OCI-LY1 (cell line): ENCODE measurements at regions not wholly inside any gene's neighbourhood (a gene's known extent, or its start where the extent isn't known, plus 50 kb on each side); places are given as distances from the start of the nearest gene placed in this dataset.

ENCODE experiments used
- H2AFZ ChIP-seq: fragments of 200-600 bp; sonication (generic), shearing (Covaris generic); 2 replicates; pipeline ENCODE4 v1.6.0; 2014; ENCODE audit warnings: antibody characterized with exemption, mild to moderate bottlenecking, low read length
- H3F3A ChIP-seq: fragments of 200-600 bp; sonication (generic), shearing (Covaris generic); 2 replicates; pipeline ENCODE4 v1.6.0; 2014; ENCODE audit warnings: mild to moderate bottlenecking, antibody characterized with exemption, low read length, moderate library complexity; ENCODE audit not compliant: insufficient read depth
- H3K27ac ChIP-seq: fragments of 200-600 bp; sonication (generic); 2 replicates; pipeline ENCODE4 v1.5.1; 2014; ENCODE audit warnings: low read length, mixed run types, mild to moderate bottlenecking, low read depth; ENCODE audit not compliant: poor library complexity, severe bottlenecking
- H3K27me3 ChIP-seq: fragments of 200-600 bp; sonication (generic); 2 replicates; pipeline ENCODE4 v1.6.0; 2014; ENCODE audit warnings: antibody characterized with exemption, mild to moderate bottlenecking, low read length, moderate library complexity; ENCODE audit not compliant: insufficient read depth
- H3K36me3 ChIP-seq: fragments of 200-600 bp; sonication (generic); 2 replicates; pipeline ENCODE4 v1.6.1; 2014; ENCODE audit warnings: mild to moderate bottlenecking, antibody characterized with exemption, low read length, moderate library complexity, mixed read lengths; ENCODE audit not compliant: insufficient read depth
- H3K4me1 ChIP-seq: fragments of 200-600 bp; sonication (generic); 2 replicates; pipeline ENCODE4 v1.5.1; 2014; ENCODE audit warnings: mild to moderate bottlenecking, low read length, moderate library complexity; ENCODE audit not compliant: insufficient read depth, severe bottlenecking
- H3K4me2 ChIP-seq: fragments of 200-600 bp; sonication (generic), shearing (Covaris generic); 2 replicates; pipeline ENCODE4 v1.6.1; 2014; ENCODE audit warnings: low read length
- H3K4me3 ChIP-seq: fragments of 200-600 bp; sonication (generic); 2 replicates; pipeline ENCODE4 v1.5.1; 2014; ENCODE audit warnings: low read length, low read depth, mild to moderate bottlenecking, mixed read lengths; ENCODE audit not compliant: poor library complexity, severe bottlenecking
- H3K79me2 ChIP-seq: fragments of 200-600 bp; shearing (Covaris generic); 2 replicates; pipeline ENCODE4 v1.6.1; 2016; ENCODE audit warnings: mixed run types, low read length, mixed read lengths; ENCODE audit not compliant: insufficient read depth
- H3K9ac ChIP-seq: fragments of 200-600 bp; sonication (generic), shearing (Covaris generic); 2 replicates; pipeline ENCODE4 v1.6.1; 2014; ENCODE audit warnings: mild to moderate bottlenecking, low read length, mixed read lengths
- H3K9me2 ChIP-seq: fragments of 200-600 bp; sonication (generic), shearing (Covaris generic); 2 replicates; pipeline ENCODE4 v1.6.1; 2014; ENCODE audit warnings: low read depth, mild to moderate bottlenecking, low read length, mixed read lengths
- H3K9me3 ChIP-seq: fragments of 200-600 bp; shearing (Covaris generic); 2 replicates; pipeline ENCODE4 v1.6.1; 2014; ENCODE audit warnings: low read length, mixed read lengths
- H4K20me1 ChIP-seq: fragments of 200-600 bp; sonication (generic), shearing (Covaris generic); 2 replicates; pipeline ENCODE4 v1.6.0; 2016; ENCODE audit warnings: mild to moderate bottlenecking, low read length; ENCODE audit not compliant: insufficient read depth
- EZH2 ChIP-seq: fragments of 200-600 bp; sonication (generic), shearing (Covaris generic); IDR thresholded peaks from 2 replicates; pipeline ENCODE4 v1.8.0; 2017; ENCODE audit warnings: borderline replicate concordance, mixed run types, mild to moderate bottlenecking, antibody characterized with exemption, low read length, moderate library complexity, mixed read lengths
- TF ChIP-seq, protein P1 (sequence below): fragments of 200-600 bp; sonication (generic), shearing (Covaris generic); IDR thresholded peaks from 2 replicates; pipeline ENCODE4 v1.5.1; 2017; ENCODE audit warnings: mild to moderate bottlenecking, antibody characterized with exemption, low read length, moderate library complexity, mixed read lengths

DNA sequence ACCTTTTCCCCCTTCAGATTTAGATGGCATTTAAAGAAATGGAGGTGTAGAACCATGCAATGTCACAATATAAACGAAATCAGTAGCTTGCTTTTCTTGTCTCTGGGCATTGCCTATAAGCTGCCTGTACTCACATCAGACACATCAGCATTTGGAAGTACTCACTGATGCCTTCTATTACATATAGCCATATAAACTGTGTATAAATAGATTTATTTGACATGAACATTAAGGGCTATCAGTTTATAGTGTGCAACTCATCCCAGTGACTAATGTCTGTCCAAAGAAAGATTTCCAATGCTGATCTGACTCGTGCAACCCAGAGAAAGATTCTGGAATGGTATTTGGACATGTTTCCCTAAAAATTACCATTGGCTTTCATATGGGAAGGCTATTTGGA, 417.9 kb upstream of the MAF start:
- H3K79me2 ChIP-seq, result no peaks in the 10 kb centered on the region
- TF ChIP-seq EZH2, result no peak
- TF ChIP-seq, protein P1, sequence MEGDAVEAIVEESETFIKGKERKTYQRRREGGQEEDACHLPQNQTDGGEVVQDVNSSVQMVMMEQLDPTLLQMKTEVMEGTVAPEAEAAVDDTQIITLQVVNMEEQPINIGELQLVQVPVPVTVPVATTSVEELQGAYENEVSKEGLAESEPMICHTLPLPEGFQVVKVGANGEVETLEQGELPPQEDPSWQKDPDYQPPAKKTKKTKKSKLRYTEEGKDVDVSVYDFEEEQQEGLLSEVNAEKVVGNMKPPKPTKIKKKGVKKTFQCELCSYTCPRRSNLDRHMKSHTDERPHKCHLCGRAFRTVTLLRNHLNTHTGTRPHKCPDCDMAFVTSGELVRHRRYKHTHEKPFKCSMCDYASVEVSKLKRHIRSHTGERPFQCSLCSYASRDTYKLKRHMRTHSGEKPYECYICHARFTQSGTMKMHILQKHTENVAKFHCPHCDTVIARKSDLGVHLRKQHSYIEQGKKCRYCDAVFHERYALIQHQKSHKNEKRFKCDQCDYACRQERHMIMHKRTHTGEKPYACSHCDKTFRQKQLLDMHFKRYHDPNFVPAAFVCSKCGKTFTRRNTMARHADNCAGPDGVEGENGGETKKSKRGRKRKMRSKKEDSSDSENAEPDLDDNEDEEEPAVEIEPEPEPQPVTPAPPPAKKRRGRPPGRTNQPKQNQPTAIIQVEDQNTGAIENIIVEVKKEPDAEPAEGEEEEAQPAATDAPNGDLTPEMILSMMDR, result no peak
- H3K4me3 ChIP-seq, result no peak overlapping the region
- no peaks in the 10 kb centered on the region for H3K27me3 ChIP-seq
- no peaks in the 10 kb centered on the region for H3K4me1 ChIP-seq
- no peaks in the 10 kb centered on the region for H4K20me1 ChIP-seq
- H3K9me2 ChIP-seq, result no peaks in the 10 kb centered on the region
- no peaks in the 10 kb centered on the region for H3K9me3 ChIP-seq
- no peaks in the 10 kb centered on the region for H3F3A ChIP-seq
- H3K27ac ChIP-seq, result no peak overlapping the region
- no peak overlapping the region for H3K9ac ChIP-seq
- no peak overlapping the region for H2AFZ ChIP-seq
- no peaks in the 10 kb centered on the region for H3K36me3 ChIP-seq
- H3K4me2 ChIP-seq, result no peak overlapping the region

DNA sequence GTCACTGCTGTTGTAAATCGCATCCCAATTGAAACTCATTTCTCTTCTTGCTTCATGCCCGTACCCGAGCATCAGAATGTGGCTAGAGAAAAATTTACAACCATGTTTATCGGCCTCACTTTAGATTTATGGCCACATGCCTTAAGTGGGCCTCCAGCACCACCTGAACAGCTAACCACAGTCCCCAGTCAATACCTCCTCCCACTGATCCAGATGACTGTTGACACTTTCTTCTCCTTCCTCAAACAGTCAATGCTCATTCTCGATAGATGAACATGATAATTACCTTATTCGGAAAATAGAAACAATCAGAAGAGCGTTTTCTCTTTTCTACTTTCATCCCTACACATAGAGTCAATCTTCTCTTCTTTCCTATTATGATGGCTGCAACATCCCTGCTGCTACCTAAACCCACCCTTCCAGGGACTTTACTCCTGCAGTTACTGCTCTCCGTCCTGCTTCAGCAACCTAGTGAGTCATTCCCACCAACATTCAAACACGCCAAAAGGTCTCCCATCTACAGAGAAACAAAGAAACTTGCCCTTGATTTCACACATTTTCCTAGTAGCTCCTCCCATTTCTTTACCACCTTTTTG, 416.3 kb upstream of the MAF start:
- Histone ChIP-seq H3K9me3 (no peaks in the 10 kb centered on the region), H3K4me3 (no peak overlapping the region), H3K4me2 (no peak overlapping the region), H3K9ac (no peak overlapping the region), H3K27ac (no peak overlapping the region), H3K27me3 (no peaks in the 10 kb centered on the region), H4K20me1 (no peaks in the 10 kb centered on the region), H3K4me1 (no peaks in the 10 kb centered on the region), H3K9me2 (no peaks in the 10 kb centered on the region), H3K79me2 (no peaks in the 10 kb centered on the region), H2AFZ (no peak overlapping the region), H3K36me3 (no peaks in the 10 kb centered on the region), H3F3A (no peaks in the 10 kb centered on the region)
- TF ChIP-seq, protein P1, result no peak
- no peak for TF ChIP-seq EZH2

DNA sequence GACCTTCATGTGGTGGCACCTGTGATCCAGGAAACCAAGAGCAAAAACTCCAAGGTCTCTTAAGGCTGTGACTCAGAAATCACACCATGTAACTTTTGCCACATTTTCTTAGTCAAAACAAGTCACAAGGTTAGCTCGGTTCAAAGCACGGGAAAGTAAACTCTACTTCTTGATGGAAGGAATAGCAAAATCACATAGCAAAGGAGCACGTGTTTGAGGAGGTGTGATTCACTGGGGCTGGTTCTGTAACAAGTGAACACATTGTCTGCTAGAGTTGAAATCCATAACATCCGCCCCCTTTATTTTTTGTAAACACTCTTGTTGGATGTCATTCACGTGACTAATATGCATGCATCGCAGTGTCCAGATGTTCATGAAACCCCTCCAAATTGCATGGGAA, 415.0 kb upstream of the MAF start:
- H3F3A ChIP-seq, result no peaks in the 10 kb centered on the region
- H3K36me3 ChIP-seq, result no peaks in the 10 kb centered on the region
- no peaks in the 10 kb centered on the region for H3K27me3 ChIP-seq
- no peak overlapping the region for H2AFZ ChIP-seq
- no peaks in the 10 kb centered on the region for H4K20me1 ChIP-seq
- TF ChIP-seq, protein P1, result no peak
- TF ChIP-seq EZH2, result no peak
- H3K4me1 ChIP-seq, result no peaks in the 10 kb centered on the region
- no peaks in the 10 kb centered on the region for H3K79me2 ChIP-seq
- no peaks in the 10 kb centered on the region for H3K9me3 ChIP-seq
- H3K4me2 ChIP-seq, result no peak overlapping the region
- H3K4me3 ChIP-seq, result no peak overlapping the region
- H3K9me2 ChIP-seq, result no peaks in the 10 kb centered on the region
- H3K27ac ChIP-seq, result no peak overlapping the region
- H3K9ac ChIP-seq, result no peak overlapping the region
